HG02798 (cell line): ENCODE measurements at regions not wholly inside any gene's neighbourhood (a gene's known extent, or its start where the extent isn't known, plus 50 kb on each side); places are given as distances from the start of the nearest gene placed in this dataset.
"Not testable (repeated sequence)": the region's sequence is repeated elsewhere in the genome, so short reads cannot be mapped to it uniquely, and the experiment has no call there.

Source experiments
- ATAC-seq: cut with Tn5 transposase; IDR thresholded peaks from one replicate; pipeline ENCODE4 v1.9.1; 2021; ENCODE audit warnings: mild to moderate bottlenecking; ENCODE audit not compliant: unreplicated experiment, poor library complexity

DNA sequence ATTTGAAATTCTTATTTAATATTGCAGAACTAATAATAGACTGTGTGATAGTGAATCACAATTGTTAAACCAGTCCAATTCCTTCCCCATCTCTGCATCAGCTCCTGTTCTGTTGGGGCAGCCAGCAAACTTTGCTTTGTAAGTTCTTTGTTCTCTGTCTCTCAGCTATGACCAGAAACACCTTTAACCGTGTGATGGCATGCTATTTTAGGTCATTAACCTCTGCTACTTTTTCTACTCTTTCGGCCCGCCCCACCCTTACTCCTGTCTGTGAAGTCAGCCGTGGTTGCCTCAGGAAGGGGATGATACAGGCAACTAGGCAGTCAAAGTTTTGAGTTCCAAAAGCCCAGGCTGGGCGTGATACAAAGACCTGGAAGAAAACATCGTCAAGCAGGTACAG is 51.3 kb upstream of the EGFL6 start:
- ATAC-seq = no peak

DNA sequence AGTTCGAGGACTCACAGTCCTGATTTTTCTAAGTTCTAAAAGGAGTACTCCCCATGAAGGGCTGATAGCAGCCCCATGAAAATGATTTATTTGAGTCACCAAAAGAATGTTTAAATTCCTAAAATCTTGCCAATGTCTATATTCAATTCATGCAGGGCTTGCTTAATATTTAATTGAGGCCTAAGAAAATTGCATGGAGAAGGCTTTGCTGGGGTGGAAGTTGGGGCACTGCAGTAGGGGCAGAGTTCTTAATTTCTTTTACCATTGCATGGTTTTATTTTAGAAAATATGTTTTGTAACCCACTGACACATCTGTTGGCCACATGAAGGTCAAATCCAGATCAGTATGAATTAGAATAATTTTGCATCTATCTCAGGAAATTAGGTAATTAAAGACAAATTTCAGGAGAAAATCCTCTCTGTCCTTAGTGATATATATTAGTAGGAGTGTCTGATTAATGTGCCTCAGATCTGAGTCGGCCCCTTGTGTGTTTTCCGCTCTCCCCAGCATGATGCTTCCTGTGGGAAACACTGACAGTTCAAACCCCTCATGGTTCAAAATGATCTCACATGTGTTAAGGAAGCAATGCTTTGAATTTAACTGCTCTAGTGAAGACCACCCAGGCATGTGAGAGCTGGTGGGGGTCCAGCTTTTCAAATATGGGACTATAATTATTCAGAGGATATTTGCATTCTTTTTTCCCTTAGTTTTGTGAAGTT is 54.0 kb upstream of the EGFL6 start:
- no peak for ATAC-seq

DNA sequence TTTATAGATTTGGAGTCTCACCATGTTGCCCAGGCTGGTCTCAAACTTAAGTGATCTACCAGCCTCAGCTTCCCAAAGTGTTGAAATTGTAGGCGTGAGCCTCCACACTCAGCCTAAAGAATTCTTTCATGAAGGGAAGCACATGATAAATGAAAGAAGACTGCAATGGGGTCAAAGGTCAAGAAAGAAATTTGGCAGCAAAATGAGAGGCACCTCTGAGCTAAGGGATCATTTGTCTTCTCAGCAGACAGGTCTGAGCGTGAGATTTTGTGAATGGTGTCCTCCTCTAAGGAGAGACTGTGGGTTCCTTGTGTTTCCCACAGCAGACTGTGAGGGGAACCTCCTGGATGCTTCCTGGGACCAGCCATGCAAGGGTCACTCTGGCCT is 57.5 kb upstream of the EGFL6 start:
- no peak for ATAC-seq

DNA sequence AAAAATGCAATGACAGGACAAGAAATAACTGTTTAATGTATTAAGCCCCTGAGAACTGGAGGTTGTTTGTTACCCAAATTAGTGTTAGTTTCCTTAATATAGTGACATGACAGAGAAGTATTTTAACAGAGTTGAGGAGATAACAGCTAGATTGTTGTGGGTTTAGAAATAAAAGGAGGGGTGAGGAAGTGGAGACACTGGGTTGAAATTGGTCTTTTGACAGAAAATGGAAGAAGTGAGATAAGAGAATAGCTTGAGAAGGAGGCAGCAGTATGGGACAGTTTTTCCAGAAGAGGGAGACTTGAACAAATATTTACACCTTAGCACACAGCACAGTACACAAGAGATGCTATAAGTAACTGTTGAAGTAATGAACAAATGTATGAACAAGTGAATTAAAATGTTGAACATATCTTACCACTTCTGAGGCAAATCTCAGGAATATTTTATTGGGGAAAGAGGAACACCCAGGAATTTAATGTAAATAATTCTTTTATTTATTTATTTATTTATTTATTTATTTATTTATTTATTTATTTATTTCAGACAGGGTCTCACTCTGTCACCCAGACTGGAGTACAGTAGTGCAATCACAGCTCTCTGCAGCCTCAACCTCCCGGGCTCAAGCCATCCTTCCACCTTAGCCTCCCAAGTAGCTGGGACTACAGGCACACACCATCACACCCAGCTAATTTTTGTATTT is 58.0 kb upstream of the EGFL6 start:
- ATAC-seq = no peak

DNA sequence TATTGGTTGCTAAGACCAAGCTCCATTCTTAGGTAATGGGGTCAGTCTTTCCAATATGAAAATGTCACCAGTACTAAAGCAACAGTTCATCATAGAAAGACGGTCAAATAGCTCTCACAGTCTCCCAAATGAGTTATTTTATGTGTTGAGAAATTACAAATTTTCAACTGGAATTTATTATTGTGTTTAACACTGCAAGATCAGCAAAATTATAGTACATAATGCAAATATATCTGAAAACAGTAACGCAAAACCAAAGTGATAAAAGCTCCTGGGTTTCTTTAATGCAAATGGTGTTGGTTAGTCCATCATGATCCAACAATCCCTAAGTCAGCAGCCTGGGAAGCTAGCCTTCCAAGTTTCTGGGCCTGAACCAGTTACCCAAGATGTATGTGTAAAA is 61.5 kb upstream of the EGFL6 start:
- no peak for ATAC-seq

DNA sequence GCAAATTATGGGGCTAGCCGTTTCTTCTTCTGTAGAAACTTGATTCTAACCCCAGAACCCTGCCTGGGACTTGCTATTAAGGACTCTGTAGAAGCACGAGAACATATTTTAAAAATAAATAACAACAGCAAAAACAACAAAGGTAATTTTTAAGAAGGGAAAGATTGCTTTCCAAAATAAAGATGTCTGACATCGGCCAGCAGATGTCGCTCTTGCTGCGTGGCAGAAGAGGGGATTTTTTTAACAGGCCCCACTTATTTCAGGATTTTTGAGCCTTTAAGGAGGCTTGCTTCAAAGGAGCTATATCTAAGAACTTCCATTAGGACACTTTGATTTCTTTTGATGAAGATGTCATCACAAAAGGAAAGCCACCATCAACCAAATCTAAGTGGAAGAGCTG is 62.8 kb upstream of the EGFL6 start:
- no peak for ATAC-seq

DNA sequence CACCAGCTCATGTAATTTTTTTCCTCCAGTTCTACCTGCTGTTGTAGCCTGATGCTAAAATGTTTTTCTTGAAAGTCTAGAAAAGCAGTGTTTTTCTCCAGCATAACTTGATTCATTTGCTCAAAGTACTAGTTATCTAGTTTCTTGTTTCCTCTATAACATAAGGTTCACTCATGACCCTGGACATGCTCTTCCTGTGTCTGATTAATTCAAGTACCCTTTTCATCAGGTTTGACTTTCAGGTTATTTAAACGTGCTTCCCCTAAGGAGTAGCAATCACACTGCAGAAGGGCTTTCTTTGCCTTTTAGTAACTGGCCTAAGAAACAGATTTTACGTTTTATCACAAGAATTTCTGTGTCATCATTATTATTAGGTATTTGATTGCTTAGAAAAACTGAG is 66.8 kb upstream of the EGFL6 start:
- no peak for ATAC-seq

DNA sequence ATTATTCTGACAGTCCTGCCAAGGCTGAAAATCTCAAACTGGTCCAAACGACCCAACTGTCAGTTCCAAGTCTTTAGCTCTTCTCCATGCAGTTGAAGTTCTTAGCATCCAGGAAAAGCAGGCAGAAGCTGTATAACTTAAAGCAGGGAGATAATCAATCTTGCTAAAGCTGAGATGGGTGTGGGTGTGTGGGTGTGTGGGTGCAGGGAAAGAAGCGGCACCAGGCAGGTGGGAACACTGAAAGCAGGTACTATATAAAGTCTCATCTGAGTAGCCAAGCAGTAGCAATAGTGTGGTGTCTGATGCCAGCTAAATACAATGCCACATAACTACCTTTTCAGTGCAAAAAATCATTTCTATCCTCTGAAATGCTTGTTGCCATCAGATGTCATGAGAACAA is 69.7 kb upstream of the EGFL6 start:
- no peak for ATAC-seq

DNA sequence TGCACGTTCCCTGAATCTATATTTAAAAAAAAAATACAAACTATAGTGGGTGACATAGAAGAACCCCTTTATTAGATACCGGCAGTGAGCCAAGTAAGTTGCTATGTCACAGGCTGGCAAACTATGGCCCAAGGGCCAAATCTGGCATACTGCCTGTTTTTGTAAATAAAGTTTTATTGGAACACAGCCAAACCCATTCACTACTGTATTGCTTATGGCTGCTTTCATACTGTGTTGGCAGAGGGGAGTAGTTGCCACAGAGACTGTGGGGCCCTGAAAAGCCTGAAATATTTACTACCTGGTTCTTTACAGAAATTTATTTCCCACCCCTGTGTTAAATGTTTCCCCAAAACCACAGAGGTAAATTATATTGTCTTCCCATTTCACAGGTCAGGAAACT is 71.2 kb upstream of the EGFL6 start:
- ATAC-seq = no peak

DNA sequence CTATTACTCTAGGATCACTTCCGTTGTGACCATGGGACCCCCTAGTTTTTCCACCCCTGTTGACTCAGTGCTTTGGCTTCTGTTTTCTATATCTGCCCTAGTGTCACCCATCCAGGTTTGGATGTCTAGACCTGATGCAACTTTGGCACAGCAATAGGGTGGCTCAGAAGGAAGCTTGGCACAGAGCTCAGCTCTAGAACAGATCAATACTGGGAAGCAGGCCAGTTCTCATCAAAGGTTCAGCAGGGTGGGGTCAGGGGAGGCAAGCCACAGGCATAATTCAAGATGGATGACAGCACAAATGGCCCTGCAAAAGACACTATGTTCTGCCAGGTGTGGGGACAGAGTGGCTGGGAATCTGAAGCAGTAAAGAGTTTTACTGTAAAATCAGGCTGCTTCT is 74.2 kb upstream of the EGFL6 start:
- ATAC-seq = no peak

DNA sequence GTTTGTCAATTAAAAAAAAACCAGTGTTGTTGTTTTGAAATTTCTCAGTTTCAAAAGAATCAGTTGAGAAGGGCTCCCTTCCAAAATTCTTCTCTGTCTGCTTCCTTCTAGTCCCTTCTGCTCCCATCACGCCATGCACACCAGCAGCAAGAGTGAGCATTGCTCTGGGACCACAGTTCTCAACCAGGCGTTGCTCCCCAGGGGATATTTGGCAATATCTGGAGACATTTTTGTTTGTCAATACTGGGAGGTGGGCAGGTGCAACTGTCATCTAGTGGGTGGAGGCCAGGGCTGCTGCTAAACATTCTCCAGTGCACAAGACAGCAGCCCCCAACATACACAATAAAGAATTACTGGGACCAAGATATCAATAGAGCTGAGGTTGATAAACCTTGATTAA is 74.8 kb upstream of the EGFL6 start:
- no peak for ATAC-seq

DNA sequence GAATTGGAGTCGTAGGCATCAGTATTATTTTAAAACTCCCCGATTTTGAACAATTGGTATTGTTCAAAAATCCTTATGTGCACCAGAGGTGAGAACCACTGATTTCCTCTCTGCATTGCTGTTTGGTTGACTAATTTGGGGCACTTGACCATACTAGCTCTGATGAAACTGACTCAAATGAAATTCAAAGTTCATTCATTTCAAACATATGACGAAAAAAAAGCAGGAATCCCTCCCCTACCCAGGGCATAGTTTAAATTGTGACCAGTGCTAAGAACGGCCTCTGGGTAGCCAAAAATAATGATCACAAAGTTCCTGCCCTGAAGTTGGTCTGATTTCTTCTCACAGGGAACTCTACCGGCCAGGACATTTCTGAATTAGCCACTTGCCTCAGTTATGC is 75.7 kb upstream of the EGFL6 start:
- no peak for ATAC-seq

DNA sequence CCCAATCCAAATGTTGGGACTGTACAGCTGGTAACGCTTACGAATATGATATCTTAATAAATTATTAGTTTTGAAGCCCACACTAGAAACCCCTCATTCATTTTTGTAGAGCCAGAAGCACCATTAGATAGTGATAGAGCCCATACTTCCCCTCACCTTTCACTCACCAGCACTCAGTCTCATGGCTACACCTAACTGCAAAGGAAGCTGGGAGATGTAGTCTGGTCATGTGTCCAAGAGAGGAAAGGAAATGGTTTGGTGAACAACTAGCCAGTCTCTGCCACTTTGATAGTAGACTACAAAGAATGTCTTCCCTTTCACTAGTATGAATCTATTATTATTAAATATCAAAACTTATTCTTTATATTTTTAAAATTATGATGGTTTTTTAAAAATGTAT is 77.1 kb upstream of the EGFL6 start:
- no peak for ATAC-seq

DNA sequence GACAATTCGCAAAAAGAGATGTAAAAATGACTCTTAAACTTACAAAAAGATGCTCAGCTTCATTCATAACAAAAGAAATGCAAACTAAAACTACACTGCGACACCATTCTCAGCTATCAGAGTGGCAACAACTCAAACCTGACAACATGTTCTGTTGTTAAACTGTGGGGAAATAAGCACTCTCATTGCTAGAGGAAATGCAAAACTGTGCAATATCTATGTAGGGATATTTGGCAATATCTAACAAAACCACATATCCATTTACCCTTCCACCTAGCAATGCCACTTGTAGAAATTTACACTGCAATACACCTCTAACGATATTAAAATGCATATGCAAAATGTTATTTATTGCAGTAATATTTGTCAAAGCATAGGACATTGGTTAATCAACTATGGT is 78.3 kb upstream of the EGFL6 start:
- no peak for ATAC-seq

DNA sequence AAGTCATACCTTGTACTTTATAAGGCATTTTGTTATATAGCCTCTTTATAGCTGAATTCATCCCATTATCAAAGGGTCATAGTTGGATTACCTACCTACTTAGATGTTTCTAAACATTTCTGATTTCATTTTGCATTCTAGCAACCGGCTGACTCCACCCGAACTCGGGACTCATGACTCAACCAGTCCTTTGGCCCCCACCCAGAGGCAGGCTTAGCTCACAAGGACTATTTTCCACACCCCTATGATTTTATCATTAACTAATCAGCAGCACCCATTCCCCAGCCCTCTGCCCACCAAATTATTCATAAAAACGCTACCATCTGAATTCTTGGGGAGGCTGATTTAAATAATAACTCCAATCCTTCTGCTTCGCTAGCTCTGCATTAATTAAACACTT is 79.9 kb upstream of the EGFL6 start:
- no peak for ATAC-seq

DNA sequence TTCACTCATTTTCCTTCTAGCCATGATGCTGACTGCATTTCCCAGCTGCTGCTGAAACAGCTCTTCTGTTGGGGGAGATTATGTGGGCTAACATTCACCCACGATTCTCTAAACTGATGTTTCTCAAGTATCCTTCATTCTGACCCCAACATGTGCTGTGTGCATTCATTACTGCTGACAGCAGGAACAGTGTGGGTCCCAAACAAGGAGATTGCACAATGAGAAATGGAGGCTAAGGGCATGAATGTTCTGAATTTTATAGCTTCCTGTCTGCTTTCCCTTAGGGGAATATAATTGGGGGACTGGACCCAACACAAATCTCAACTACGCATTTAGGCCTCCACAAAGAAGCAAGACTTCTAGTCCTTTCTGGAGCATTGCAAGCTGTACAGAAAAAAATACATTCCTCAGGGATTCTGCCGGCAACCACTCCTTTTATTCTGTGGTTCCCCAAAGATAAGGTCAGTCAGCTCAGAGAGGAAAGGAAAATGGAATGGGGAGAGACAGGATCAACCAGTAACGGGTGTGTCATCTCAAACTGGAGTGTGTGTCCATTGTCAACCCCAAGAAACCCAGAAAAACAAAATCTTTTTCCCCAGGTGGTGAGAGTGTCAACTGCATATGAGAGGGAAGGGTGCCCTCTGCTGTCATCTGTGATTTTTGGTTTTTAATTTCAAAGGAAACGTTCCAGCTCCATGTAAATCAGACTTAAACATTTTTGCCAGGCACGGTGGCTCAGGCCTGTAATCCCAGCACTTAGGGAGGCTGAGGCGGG is 81.5 kb upstream of the EGFL6 start:
- ATAC-seq = peak; percentile 53

DNA sequence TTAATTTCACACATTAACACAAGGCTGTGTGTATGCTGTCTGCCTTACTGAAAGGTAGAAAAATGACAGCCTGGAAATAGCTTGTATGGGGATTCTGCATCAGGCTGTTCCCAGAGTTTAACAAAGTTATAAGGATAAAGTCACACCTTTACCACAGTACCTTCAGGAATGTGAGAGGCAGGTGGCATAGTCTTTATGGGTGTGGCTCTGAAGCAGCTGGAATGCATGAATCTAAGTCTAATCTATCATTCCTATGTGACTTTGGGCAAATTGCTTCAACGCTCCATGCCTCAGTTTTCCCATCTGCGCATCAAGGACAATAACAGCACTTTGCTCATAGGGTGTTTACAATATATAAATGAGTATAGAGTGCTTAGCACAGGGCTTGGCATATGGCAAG is 84.2 kb upstream of the EGFL6 start:
- no peak for ATAC-seq

DNA sequence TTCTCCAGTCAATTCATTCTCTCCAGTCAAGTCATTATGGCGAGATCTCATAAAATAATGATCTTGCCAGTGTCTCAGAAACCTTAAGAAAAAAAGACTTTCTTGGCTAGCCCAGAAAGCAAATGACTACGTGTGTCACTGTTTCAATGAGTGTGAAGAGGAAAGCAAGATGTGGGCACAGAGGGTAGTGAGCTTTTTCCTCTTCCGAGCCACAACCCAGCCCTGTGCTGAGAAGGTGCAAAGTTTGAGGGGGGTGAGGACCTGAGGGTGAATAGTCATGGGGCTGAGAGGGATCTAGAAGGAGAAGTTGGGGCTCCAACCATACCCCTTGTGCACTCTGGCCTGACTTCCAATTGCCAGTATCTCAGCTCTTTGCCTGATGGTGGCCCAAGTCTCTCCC is 85.6 kb upstream of the EGFL6 start:
- no peak for ATAC-seq

DNA sequence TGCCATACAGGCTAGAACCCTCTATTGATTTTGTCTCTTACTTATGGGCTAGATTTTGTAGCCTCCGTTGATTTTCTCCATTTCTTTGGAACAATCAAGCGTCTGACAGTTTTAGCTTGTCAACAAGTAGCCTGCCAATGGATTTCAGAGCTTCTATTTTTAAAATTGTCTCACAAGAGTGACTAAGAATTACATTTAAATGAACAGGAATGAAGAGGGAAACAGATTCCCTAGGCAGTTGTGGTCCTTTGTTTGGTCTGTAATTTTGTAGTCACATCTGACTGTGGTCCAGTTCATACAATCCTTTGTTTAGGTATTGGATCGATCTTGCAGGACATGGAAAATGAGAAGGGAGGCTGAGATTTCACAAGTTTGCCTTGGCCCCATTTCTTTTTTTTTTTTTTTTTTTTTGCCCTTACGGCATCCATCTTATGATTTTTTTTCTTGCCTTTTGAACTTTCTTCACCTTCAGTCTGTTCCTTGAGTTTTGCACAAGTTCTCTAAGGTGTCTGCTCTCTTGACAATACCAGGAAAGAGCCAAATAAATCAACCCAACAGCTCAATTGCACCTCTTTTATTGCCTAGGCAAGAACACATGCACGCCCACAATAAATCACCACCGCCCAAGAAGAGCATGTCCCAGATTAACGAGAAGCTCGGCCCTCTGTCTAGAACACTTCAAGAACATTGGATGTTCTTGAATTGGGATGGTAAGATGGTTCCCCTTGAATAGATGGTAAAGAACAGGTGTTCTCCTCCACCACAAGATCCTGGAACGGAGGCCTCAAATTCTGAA is 86.5 kb upstream of the EGFL6 start:
- no peak for ATAC-seq

DNA sequence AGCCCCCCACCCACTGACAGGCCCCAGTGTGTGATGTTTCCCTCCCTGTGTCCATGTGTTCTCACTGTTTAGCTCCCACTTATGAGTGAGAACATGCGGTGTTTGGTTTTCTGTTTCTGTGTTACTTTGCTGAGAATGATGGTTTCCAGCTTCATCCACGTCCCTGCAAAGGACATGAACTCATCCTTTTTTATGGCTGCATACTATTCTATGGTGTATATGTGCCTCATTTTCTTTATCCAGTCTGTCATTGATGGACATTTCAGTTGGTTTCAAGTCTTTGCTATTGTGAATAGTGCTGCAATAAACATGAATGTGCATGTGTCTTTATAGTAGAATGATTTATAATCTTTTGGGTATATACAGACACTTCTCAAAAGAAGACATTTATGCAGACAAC is 88.6 kb upstream of the EGFL6 start:
- ATAC-seq = not testable (repeated sequence)

DNA sequence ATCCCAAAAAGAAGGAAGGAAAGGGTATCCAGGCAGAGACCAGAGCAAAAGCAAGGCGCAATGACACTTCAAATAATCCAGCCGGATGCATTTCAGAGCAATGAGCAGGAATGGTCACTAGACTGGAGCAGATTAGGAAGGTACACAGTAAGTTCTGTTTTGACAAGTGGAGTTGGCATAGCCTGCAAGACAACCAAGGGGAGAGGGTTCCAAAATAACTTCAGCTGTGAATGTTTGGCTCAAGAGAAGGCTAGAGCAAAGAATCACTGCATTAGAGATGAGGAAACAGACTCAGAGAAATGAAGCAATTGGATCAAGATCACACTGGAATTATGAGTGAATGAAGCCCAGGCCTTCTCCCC is 90.0 kb upstream of the EGFL6 start:
- no peak for ATAC-seq
